Astrocyte (in vitro differentiated cells and primary cell): ENCODE measurements at regions not wholly inside any gene's neighbourhood (a gene's known extent, or its start where the extent isn't known, plus 50 kb on each side); places are given as distances from the start of the nearest gene placed in this dataset.

Experiments
- EZH2 ChIP-seq: IDR thresholded peaks from 2 replicates; pipeline ENCODE4 v1.6.1; 2012; ENCODE audit warnings: mild to moderate bottlenecking, low read length, inconsistent platforms; ENCODE audit not compliant: insufficient read depth
- TF ChIP-seq, protein P1 (sequence below): IDR thresholded peaks from 2 replicates; pipeline ENCODE4 v1.5.1; 2011; ENCODE audit warnings: low read depth, mild to moderate bottlenecking, inconsistent platforms, low read length, moderate library complexity; ENCODE audit not compliant: insufficient read depth

- TF ChIP-seq, protein P1, sequence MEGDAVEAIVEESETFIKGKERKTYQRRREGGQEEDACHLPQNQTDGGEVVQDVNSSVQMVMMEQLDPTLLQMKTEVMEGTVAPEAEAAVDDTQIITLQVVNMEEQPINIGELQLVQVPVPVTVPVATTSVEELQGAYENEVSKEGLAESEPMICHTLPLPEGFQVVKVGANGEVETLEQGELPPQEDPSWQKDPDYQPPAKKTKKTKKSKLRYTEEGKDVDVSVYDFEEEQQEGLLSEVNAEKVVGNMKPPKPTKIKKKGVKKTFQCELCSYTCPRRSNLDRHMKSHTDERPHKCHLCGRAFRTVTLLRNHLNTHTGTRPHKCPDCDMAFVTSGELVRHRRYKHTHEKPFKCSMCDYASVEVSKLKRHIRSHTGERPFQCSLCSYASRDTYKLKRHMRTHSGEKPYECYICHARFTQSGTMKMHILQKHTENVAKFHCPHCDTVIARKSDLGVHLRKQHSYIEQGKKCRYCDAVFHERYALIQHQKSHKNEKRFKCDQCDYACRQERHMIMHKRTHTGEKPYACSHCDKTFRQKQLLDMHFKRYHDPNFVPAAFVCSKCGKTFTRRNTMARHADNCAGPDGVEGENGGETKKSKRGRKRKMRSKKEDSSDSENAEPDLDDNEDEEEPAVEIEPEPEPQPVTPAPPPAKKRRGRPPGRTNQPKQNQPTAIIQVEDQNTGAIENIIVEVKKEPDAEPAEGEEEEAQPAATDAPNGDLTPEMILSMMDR = no peak
- no peak for TF ChIP-seq EZH2
Observed at GRCh38 chr7:112853422-112853821, 63.2 kb upstream of the TMEM168 start.
